IMR-90 (cell line): ENCODE measurements at regions not wholly inside any gene's neighbourhood (a gene's known extent, or its start where the extent isn't known, plus 50 kb on each side); places are given as distances from the start of the nearest gene placed in this dataset.
A peak's percentile ranks its signal among the peaks of the same experiment; 100 is the strongest.

Experiments used
- ATAC-seq: fragments of 200-7000 bp; cut with Tn5 transposase; 2 replicates; pipeline ENCODE4 v1.9.1; 2020; ENCODE audit warnings: low read depth, mild to moderate bottlenecking, moderate library complexity
- BruUV-seq: library from RNA; stranded (reverse); fragments of 400-500 nt; replicated peaks from 2 replicates; lab custom pipeline; 2021; lab: Mats Ljungman, UMichigan
- CTCF ChIA-PET: fragments of 300-600 bp; formaldehyde crosslinking; extraction: SDS; loops from one replicate; lab custom pipeline; 2021; ENCODE audit warnings: antibody characterized with exemption; lab: Yijun Ruan, JAX
- POLR2A ChIA-PET: fragments of 300-600 bp; sonication (Branson Sonifier 250); formaldehyde crosslinking; loops from one replicate; lab custom pipeline; 2022; ENCODE audit warnings: antibody characterized with exemption; ENCODE audit not compliant: unreplicated experiment; lab: Charles Lee
- DNase-seq: peaks from one replicate; pipeline ENCODE4 v3.0.0; 2013
- H2AFZ ChIP-seq: replicated peaks from 2 replicates; pipeline ENCODE3; 2013; ENCODE audit warnings: low read length, mild to moderate bottlenecking; ENCODE audit not compliant: poor library complexity
- H2AK5ac ChIP-seq: 2 replicates; pipeline ENCODE4 v1.6.1; 2013; ENCODE audit warnings: low read depth, low read length, inconsistent platforms
- H2AK9ac ChIP-seq: replicated peaks from 2 replicates; pipeline ENCODE3; 2013; ENCODE audit warnings: mild to moderate bottlenecking, low read depth, low read length, moderate library complexity; ENCODE audit not compliant: poor library complexity
- H2BK120ac ChIP-seq: 2 replicates; pipeline ENCODE4 v1.6.1; 2013; ENCODE audit warnings: low read depth, low read length, inconsistent platforms
- H2BK15ac ChIP-seq: 3 replicates; pipeline ENCODE4 v1.6.1; 2013; ENCODE audit warnings: low read depth, low read length, inconsistent platforms
- H2BK20ac ChIP-seq: 2 replicates; pipeline ENCODE4 v1.6.1; 2013; ENCODE audit warnings: low read depth, mild to moderate bottlenecking, inconsistent platforms, low read length, moderate library complexity
- H2BK5ac ChIP-seq: 2 replicates; pipeline ENCODE4 v1.6.1; 2013; ENCODE audit warnings: mild to moderate bottlenecking, low read depth, low read length, inconsistent platforms; ENCODE audit not compliant: poor library complexity, severe bottlenecking
- H3K14ac ChIP-seq: replicated peaks from 2 replicates; pipeline ENCODE4 v1.6.1; 2013; ENCODE audit warnings: low read depth, low read length, inconsistent platforms
- H3K18ac ChIP-seq: 2 replicates; pipeline ENCODE4 v1.6.1; 2013; ENCODE audit warnings: low read depth, low read length, control low read depth
- H3K23ac ChIP-seq: 2 replicates; pipeline ENCODE4 v1.6.1; 2013; ENCODE audit warnings: low read depth, low read length, inconsistent platforms
- H3K27ac ChIP-seq: 2 replicates; pipeline ENCODE4 v1.5.1; 2013; ENCODE audit warnings: mild to moderate bottlenecking, control low read depth, low read length; ENCODE audit not compliant: insufficient read depth
- H3K27me3 ChIP-seq: 2 replicates; pipeline ENCODE4 v1.6.1; 2013; ENCODE audit warnings: low read length; ENCODE audit not compliant: control insufficient read depth, insufficient read depth
- H3K36me3 ChIP-seq: 2 replicates; pipeline ENCODE4 v1.6.1; 2013; ENCODE audit warnings: low read length, mixed read lengths; ENCODE audit not compliant: control insufficient read depth, insufficient read depth
- H3K4ac ChIP-seq: 2 replicates; pipeline ENCODE4 v1.6.1; 2013; ENCODE audit warnings: low read depth, low read length, inconsistent platforms
- H3K4me1 ChIP-seq: 2 replicates; pipeline ENCODE4 v1.6.1; 2013; ENCODE audit warnings: low read length, mixed read lengths; ENCODE audit not compliant: control insufficient read depth, insufficient read depth
- H3K4me2 ChIP-seq: 2 replicates; pipeline ENCODE4 v1.6.1; 2013; ENCODE audit warnings: low read depth, mild to moderate bottlenecking, control low read depth, low read length, moderate library complexity
- H3K4me3 ChIP-seq: 2 replicates; pipeline ENCODE4 v1.5.1; 2013; ENCODE audit warnings: low read depth, mild to moderate bottlenecking, control low read depth, low read length, moderate library complexity; ENCODE audit not compliant: insufficient read depth
- H3K56ac ChIP-seq: 2 replicates; pipeline ENCODE4 v1.6.1; 2013; ENCODE audit warnings: low read length, inconsistent platforms; ENCODE audit not compliant: insufficient read depth; ENCODE audit errors: extremely low read depth
- H3K79me1 ChIP-seq, 2 experiments: 2 replicates each; pipeline ENCODE4 v1.6.1; 2013; ENCODE audit warnings: low read length in 2 of 2, inconsistent platforms in 1 of 2, low read depth in 1 of 2
- H3K9ac ChIP-seq: 2 replicates; pipeline ENCODE4 v1.6.1; 2013; ENCODE audit warnings: low read depth, low read length, control low read depth
- H3K9me1 ChIP-seq: 2 replicates; pipeline ENCODE4 v1.6.1; 2013; ENCODE audit warnings: low read length, inconsistent platforms; ENCODE audit not compliant: insufficient read depth
- H3K9me3 ChIP-seq: 2 replicates; pipeline ENCODE4 v1.6.1; 2013; ENCODE audit warnings: low read length; ENCODE audit not compliant: control insufficient read depth, insufficient read depth
- H4K20me1 ChIP-seq: 2 replicates; pipeline ENCODE4 v1.6.1; 2013; ENCODE audit warnings: low read length, inconsistent platforms; ENCODE audit not compliant: insufficient read depth
- H4K5ac ChIP-seq: 2 replicates; pipeline ENCODE4 v1.6.1; 2013; ENCODE audit warnings: mild to moderate bottlenecking, low read depth, low read length, control low read depth
- H4K8ac ChIP-seq, 2 experiments: 2 replicates each; pipeline ENCODE4 v1.6.1; 2013; ENCODE audit warnings: low read depth in 2 of 2, low read length in 2 of 2, control low read depth in 1 of 2, inconsistent platforms in 1 of 2
- H4K91ac ChIP-seq: 2 replicates; pipeline ENCODE4 v1.6.1; 2013; ENCODE audit warnings: low read depth, low read length, inconsistent platforms; ENCODE audit not compliant: insufficient read depth
- BHLHE40 ChIP-seq: fragments of 150-350 bp; IDR thresholded peaks from 2 replicates; pipeline ENCODE4 v1.6.1; 2016; ENCODE audit warnings: mild to moderate bottlenecking, low read depth, low read length
- CHD1 ChIP-seq: IDR thresholded peaks from 2 replicates; pipeline ENCODE4 v1.6.1; 2012; ENCODE audit warnings: low read depth, low read length, improper control_type of control experiment
- MXI1 ChIP-seq: IDR thresholded peaks from 2 replicates; pipeline ENCODE4 v1.6.1; 2012; ENCODE audit warnings: low read depth, mild to moderate bottlenecking, low read length, moderate library complexity, borderline replicate concordance
- POLR2A ChIP-seq: IDR thresholded peaks from 2 replicates; pipeline ENCODE4 v1.6.1; 2012; ENCODE audit warnings: mild to moderate bottlenecking, low read depth, low read length
- RFX5 ChIP-seq: IDR thresholded peaks from 2 replicates; pipeline ENCODE4 v1.8.0; 2012; ENCODE audit warnings: low read depth, mild to moderate bottlenecking, low read length, moderate library complexity
- SMC3 ChIP-seq: fragments of 150-350 bp; IDR thresholded peaks from 2 replicates; pipeline ENCODE4 v1.6.1; 2016; ENCODE audit warnings: low read depth, mild to moderate bottlenecking, antibody characterized with exemption, low read length, moderate library complexity
- WGBS, 2 experiments: methylation state at CpG; one replicate each; pipeline versions ENCODE4 v1.1.5 to v1.1.7; 2013; ENCODE audit warnings: missing lambda C conversion rate in 2 of 2; ENCODE audit not compliant: insufficient read length in 1 of 2; ENCODE audit errors: extremely low coverage in 2 of 2; 5-methylcytosine and 5-hydroxymethylcytosine counted together
- dilution Hi-C: fragments of 300-500 bp; cut with HindIII; formaldehyde crosslinking; loops from one replicate; pipeline ENCODE4 v1.14.3; 2018; ENCODE audit warnings: low sequenced_read_pairs; ENCODE audit not compliant: unreplicated experiment
- in situ Hi-C: fragments of 300-500 bp; cut with MboI; formaldehyde crosslinking; loops from 3 replicates; pipeline ENCODE4 v1.14.3; 2019; ENCODE audit warnings: low sequenced_read_pairs, inconsistent platforms, mixed read lengths
- intact Hi-C: fragments of 100-400 bp; cut with micrococcal nuclease; formaldehyde crosslinking; loops from 2 replicates; pipeline ENCODE4 v1.10.0; 2022
- TF ChIP-seq, protein P1 (sequence below): conservative IDR thresholded peaks from 2 replicates; pipeline ENCODE4 v1.5.1; 2012; ENCODE audit warnings: mild to moderate bottlenecking, low read depth, low read length, improper control_type of control experiment

DNA sequence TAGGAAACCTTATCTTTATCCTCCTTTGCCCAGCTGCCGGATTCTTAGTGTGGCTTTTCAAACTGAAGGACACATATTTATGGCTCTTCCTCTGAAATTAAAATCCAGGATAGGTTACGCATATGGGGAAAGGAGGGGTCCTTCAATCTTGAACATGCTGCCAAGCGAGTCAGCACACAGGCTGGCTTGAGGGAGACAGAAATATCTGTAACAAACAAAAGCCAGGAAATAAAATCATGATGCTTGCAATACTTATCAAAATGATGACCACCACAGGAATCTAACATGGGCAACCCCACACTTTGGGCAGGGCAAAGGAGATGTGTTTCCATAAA, 196.4 kb upstream of the LDB2 start:
- intact Hi-C loops, result no loop called here
- no peaks in the 10 kb centered on the region for H3K79me1 ChIP-seq
- BruUV-seq, result no TSS peak

More for the DNA sequence above, 196.4 kb upstream of the LDB2 start:
- TF ChIP-seq RFX5, result no peak
- no peak for TF ChIP-seq BHLHE40
- TF ChIP-seq POLR2A, result no peak
- no peak for TF ChIP-seq MXI1
- TF ChIP-seq CHD1, result no peak
- TF ChIP-seq SMC3, result no peak
- TF ChIP-seq, protein P1, sequence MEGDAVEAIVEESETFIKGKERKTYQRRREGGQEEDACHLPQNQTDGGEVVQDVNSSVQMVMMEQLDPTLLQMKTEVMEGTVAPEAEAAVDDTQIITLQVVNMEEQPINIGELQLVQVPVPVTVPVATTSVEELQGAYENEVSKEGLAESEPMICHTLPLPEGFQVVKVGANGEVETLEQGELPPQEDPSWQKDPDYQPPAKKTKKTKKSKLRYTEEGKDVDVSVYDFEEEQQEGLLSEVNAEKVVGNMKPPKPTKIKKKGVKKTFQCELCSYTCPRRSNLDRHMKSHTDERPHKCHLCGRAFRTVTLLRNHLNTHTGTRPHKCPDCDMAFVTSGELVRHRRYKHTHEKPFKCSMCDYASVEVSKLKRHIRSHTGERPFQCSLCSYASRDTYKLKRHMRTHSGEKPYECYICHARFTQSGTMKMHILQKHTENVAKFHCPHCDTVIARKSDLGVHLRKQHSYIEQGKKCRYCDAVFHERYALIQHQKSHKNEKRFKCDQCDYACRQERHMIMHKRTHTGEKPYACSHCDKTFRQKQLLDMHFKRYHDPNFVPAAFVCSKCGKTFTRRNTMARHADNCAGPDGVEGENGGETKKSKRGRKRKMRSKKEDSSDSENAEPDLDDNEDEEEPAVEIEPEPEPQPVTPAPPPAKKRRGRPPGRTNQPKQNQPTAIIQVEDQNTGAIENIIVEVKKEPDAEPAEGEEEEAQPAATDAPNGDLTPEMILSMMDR, result no peak
- H2BK20ac ChIP-seq, result no peak overlapping the region
- no peaks in the 10 kb centered on the region for H4K20me1 ChIP-seq
- H2BK5ac ChIP-seq, result no peak overlapping the region
- no peak overlapping the region for H3K4me3 ChIP-seq
- H3K9me3 ChIP-seq, result no peaks in the 10 kb centered on the region
- no peaks in the 10 kb centered on the region for H3K36me3 ChIP-seq
- in situ Hi-C loops (no loop called here), dilution Hi-C loops (no loop called here)
- WGBS, 2 experiments, result no CpG with 5 or more reads among the region's 3 CpGs
- peak overlapping the region; percentile 67 for H2AFZ ChIP-seq
- no peaks in the 10 kb centered on the region for H3K27me3 ChIP-seq
- no peak overlapping the region for H4K5ac ChIP-seq
- ATAC-seq (peak; percentile 40), DNase-seq (peak; percentile 26)
- ChIA-PET CTCF (no interaction called here), POLR2A (no interaction called here)
- no peak overlapping the region for H3K4me2 ChIP-seq
- H3K9me1 ChIP-seq, result peaks cover 4% of the 10 kb centered on the region; the same call in 1 of the 2 replicates
- H2AK5ac ChIP-seq, result 0 out of 2 replicates have a peak overlapping the region, but pooled peaks have one; percentile 35
- 0 out of 3 replicates have a peak overlapping the region, but pooled peaks have one; percentile 44 for H2BK15ac ChIP-seq
- no peak overlapping the region for H3K27ac ChIP-seq
- H3K56ac ChIP-seq, result no peak overlapping the region
- peaks cover 6% of the 10 kb centered on the region; the same call in 1 of the 2 replicates for H3K4me1 ChIP-seq
- peak overlapping the region; percentile 60 for H3K4ac ChIP-seq
- no peak overlapping the region for H3K18ac ChIP-seq
- no peak overlapping the region for H3K9ac ChIP-seq
- peak overlapping the region; percentile 69; the same call in 1 of the 2 replicates for H2BK120ac ChIP-seq
- peak overlapping the region; percentile 55; the same call in 1 of the 2 replicates for H3K23ac ChIP-seq
- no peak overlapping the region for H2AK9ac ChIP-seq
- no peak overlapping the region for H4K91ac ChIP-seq
- H4K8ac ChIP-seq, result peak overlapping the region in 1 of 2 experiments; percentile 26; a peak in 2 of 4 replicates
- H3K14ac ChIP-seq, result peak overlapping the region; percentile 67
